C4-2B (cell line): ENCODE measurements at regions not wholly inside any gene's neighbourhood (a gene's known extent, or its start where the extent isn't known, plus 50 kb on each side); places are given as distances from the start of the nearest gene placed in this dataset.

ENCODE experiments used
- H3K27ac ChIP-seq: fragments of 450-650 bp; 2 replicates; pipeline ENCODE4 v1.5.1; 2017
- CTCF ChIP-seq: fragments of 450-650 bp; conservative IDR thresholded peaks from 2 replicates; pipeline ENCODE4 v1.5.1; 2017; ENCODE audit warnings: mild to moderate bottlenecking
- ZFX ChIP-seq: fragments of 450-650 bp; IDR thresholded peaks from 2 replicates; pipeline ENCODE4 v1.6.1; 2017

GRCh38 chr9:108077556-108077955 lies 588.0 kb upstream of the KLF4 start:
- TF ChIP-seq CTCF (no peak), ZFX (no peak)
- H3K27ac ChIP-seq: no peak overlapping the region

GRCh38 chr9:108074900-108075299 lies 585.3 kb upstream of the KLF4 start:
- H3K27ac ChIP-seq: 0 out of 2 replicates have a peak overlapping the region, but pooled peaks have one; percentile 9
- TF ChIP-seq CTCF (no peak), ZFX (no peak)

GRCh38 chr9:108073823-108074222 lies 584.3 kb upstream of the KLF4 start:
- TF ChIP-seq CTCF: no peak
- H3K27ac ChIP-seq: no peak overlapping the region

- TF ChIP-seq CTCF (no peak), ZFX (no peak)
- no peak overlapping the region for H3K27ac ChIP-seq
Observed at GRCh38 chr9:108072740-108073139, 583.2 kb upstream of the KLF4 start.

- H3K27ac ChIP-seq: no peak overlapping the region
- no peak for TF ChIP-seq CTCF
- no peak for TF ChIP-seq ZFX
Observed at GRCh38 chr9:108070861-108071260, 581.3 kb upstream of the KLF4 start.

- H3K27ac ChIP-seq: no peak overlapping the region
- TF ChIP-seq ZFX (no peak), CTCF (no peak)
Observed at GRCh38 chr9:108069991-108070390, 580.4 kb upstream of the KLF4 start.

- no peak for TF ChIP-seq ZFX
- TF ChIP-seq CTCF: no peak
- no peak overlapping the region for H3K27ac ChIP-seq
Observed at GRCh38 chr9:108062680-108063079, 573.1 kb upstream of the KLF4 start.
